Mucosa of stomach (tissue), 1 donor: ENCODE measurements at regions not wholly inside any gene's neighbourhood (a gene's known extent, or its start where the extent isn't known, plus 50 kb on each side); places are given as distances from the start of the nearest gene placed in this dataset.

Experiments
- H3K27me3 ChIP-seq: one replicate; pipeline ENCODE4 v1.7.0; 2013; ENCODE audit warnings: mild to moderate bottlenecking, low read length; ENCODE audit not compliant: control insufficient read depth, insufficient read depth
- H3K36me3 ChIP-seq: one replicate; pipeline ENCODE4 v1.7.0; 2013; ENCODE audit warnings: low read length; ENCODE audit not compliant: control insufficient read depth, insufficient read depth
- H3K4me1 ChIP-seq: one replicate; pipeline ENCODE4 v1.7.0; 2013; ENCODE audit warnings: mild to moderate bottlenecking, low read length; ENCODE audit not compliant: control insufficient read depth, insufficient read depth
- H3K4me3 ChIP-seq: one replicate; pipeline ENCODE4 v1.7.0; 2013; ENCODE audit warnings: low read length
- H3K9ac ChIP-seq: one replicate; pipeline ENCODE4 v1.7.0; 2013; ENCODE audit warnings: mild to moderate bottlenecking, low read length, moderate library complexity
- H3K9me3 ChIP-seq: one replicate; pipeline ENCODE4 v1.7.0; 2013; ENCODE audit warnings: mild to moderate bottlenecking, low read length, moderate library complexity; ENCODE audit not compliant: control insufficient read depth
- donor health status: Pancreatic carcinoma.

DNA sequence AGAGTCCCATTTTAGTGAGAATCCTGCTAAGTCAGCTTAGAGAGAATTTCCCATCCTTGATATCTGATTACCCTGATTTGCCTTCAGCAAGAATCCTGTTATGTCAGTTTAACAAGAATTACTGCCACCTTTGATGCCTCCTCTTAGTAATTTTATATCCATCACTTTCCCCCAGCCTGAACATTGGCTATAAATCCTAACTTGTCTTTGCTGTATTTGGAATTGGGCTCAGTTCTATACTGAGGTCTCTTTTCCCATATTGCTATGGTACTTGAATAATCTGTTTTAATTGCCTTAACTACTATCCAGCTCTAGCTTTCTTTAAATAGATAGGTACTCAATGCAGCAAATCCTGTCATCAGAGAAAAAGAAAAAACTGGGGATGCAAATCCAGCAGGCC, 842.0 kb upstream of the ADAMTS5 start:
- Histone ChIP-seq H3K36me3 (no peaks in the 10 kb centered on the region), H3K9ac (no peak overlapping the region), H3K4me1 (no peaks in the 10 kb centered on the region), H3K4me3 (no peak overlapping the region), H3K27me3 (no peaks in the 10 kb centered on the region), H3K9me3 (no peaks in the 10 kb centered on the region)

DNA sequence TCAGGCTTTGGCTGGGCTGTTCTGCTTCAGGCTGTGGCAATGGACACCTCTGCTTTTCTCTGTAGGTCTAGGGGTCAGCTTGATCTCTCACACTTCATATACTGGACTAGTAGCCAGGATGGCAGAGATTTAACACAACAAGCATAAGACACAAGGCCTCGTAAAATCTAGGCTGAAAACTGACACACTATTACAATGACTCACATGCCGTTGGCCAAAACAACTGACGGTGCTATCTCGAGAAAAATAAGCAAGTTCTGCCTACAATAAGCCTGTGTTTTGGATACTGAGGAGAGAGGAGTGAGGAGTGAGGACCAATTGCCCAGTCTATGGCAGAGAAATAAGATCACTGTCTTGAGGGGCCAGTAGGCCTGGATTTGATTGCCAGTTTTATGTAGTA, 840.7 kb upstream of the ADAMTS5 start:
- Histone ChIP-seq H3K9me3 (no peaks in the 10 kb centered on the region), H3K27me3 (no peaks in the 10 kb centered on the region), H3K36me3 (no peaks in the 10 kb centered on the region), H3K4me3 (no peak overlapping the region), H3K4me1 (no peaks in the 10 kb centered on the region), H3K9ac (no peak overlapping the region)

DNA sequence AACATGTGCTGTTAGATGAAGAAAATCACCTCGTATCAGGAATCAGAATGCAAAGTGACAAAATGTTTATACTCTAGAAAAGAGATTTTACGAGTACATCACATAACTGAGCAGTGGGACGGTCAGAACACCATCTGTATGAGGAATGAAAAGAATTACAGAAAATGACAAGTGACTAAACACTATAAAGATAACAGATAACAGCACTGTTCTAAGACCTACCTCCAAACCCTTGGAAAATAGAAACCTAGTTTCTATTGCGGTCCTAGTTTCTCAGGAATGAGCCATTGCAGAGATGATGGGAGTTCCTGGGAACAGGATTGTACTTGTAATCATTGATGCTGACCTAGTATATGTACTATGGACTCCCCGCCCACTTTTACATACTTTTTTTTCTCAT, 839.4 kb upstream of the ADAMTS5 start:
- no peak overlapping the region for H3K9ac ChIP-seq
- H3K9me3 ChIP-seq, result no peaks in the 10 kb centered on the region
- no peaks in the 10 kb centered on the region for H3K27me3 ChIP-seq
- no peaks in the 10 kb centered on the region for H3K36me3 ChIP-seq
- H3K4me3 ChIP-seq, result no peak overlapping the region
- no peaks in the 10 kb centered on the region for H3K4me1 ChIP-seq

DNA sequence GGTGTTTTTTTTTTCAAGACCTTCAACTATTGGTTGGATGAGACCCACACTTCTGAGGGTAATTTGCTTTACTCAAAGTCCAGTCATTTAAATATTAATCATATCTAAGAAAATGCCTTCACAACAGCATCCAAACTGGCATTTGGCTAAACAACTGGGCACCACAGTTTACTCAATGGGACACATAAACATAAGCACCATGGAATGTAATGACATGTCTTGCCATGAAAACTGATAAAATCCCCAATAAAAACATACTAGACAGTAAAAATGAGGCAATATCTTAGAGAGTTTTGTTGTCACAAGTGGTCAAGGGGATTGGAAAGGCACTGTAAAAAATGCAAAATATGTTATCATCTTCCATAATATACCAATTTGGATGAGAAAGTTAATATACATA, 838.8 kb upstream of the ADAMTS5 start:
- Histone ChIP-seq H3K4me1 (no peaks in the 10 kb centered on the region), H3K4me3 (no peak overlapping the region), H3K9ac (no peak overlapping the region), H3K36me3 (no peaks in the 10 kb centered on the region), H3K9me3 (no peaks in the 10 kb centered on the region), H3K27me3 (no peaks in the 10 kb centered on the region)

DNA sequence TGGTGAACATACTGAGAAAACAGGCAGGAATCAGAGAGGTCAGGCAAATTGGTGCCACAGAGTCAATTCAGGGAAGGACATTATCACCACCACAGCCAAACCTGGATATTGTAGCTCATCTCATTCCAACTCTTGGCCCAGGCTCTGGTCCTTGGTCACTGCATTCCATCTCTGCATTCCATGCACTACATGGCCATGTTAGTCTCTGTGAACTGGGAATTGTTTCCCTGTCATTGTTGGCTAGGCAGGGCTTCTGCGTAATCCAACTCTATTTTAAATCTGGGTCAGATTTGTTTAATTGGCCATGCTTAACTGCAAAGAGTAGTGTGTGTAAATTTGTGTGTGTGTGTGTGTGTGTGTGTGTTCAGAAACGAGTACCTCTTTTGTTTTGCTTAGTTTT, 837.6 kb upstream of the ADAMTS5 start:
- Histone ChIP-seq H3K9ac (no peak overlapping the region), H3K4me1 (no peaks in the 10 kb centered on the region), H3K9me3 (no peaks in the 10 kb centered on the region), H3K4me3 (no peak overlapping the region), H3K36me3 (no peaks in the 10 kb centered on the region), H3K27me3 (no peaks in the 10 kb centered on the region)

DNA sequence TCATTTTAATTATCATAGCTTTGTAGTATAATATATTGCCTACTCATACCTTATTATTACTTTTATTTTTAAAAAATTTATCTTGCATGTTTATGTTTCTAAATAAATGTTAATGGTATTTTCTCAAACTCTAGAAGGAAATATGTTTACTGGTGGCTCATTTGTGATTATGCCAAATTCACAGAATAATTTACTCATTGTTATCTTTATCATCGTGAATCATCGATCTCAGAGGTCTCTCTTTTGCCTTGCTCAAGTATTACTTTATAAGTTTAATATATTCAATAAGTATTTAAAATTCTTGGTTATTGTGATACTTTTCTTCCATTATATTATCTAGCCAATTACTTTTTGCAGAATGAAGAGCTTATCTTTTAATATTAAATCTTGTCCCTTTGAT, 836.7 kb upstream of the ADAMTS5 start:
- no peaks in the 10 kb centered on the region for H3K27me3 ChIP-seq
- H3K9me3 ChIP-seq, result no peaks in the 10 kb centered on the region
- H3K4me3 ChIP-seq, result no peak overlapping the region
- no peak overlapping the region for H3K9ac ChIP-seq
- H3K36me3 ChIP-seq, result no peaks in the 10 kb centered on the region
- no peaks in the 10 kb centered on the region for H3K4me1 ChIP-seq

DNA sequence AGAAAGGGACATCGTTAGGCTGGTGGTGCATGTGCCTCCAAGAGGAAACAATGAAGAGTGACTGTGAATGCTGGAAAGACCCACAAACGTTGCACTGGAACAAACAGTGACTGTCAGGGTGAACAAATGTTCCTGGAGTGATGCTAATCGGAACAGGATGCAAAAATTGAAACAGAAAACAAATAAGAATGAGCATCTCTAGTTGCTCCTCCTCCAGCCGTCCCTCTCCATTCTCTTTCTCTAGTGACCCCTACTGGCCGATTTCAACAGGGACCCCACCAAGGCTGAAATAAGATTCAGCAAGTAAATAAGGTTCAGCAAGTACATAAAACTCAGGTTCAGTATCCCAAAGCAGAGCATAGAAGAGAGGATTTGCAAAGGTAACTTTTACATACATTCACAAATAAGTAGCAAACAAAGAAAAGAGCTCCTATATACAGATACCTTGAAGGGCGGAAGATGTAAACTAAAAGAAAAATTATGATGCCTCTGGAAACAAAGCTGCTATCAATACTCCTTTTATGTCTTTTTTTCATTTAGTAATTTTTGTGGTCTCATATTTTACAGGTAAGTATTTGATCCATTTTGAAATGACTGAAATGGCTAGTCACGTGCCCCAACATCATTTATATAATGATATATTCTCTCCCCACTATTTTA, 836.1 kb upstream of the ADAMTS5 start:
- Histone ChIP-seq H3K36me3 (no peaks in the 10 kb centered on the region), H3K9ac (no peak overlapping the region), H3K27me3 (no peaks in the 10 kb centered on the region), H3K9me3 (no peaks in the 10 kb centered on the region), H3K4me3 (no peak overlapping the region), H3K4me1 (no peaks in the 10 kb centered on the region)

DNA sequence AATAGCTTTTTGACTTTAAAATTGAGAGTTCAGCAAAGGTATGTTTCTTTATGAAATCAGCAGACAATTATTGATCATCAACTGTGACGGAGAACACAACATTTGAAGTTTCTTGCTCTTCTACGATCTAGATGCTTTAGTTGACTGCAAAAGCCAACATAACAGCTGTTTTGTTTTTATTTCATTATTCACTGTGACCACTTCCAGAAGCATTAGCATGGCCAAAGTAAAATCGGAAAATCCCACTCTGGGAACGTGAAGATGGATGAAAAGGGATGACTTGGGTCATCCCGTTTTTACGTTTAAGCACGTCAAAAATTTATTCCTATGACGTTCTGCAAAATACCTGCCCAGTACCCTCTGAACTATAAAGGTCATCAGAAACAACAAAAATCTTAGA, 833.0 kb upstream of the ADAMTS5 start:
- H3K4me1 ChIP-seq, result no peaks in the 10 kb centered on the region
- no peaks in the 10 kb centered on the region for H3K36me3 ChIP-seq
- no peaks in the 10 kb centered on the region for H3K27me3 ChIP-seq
- H3K9me3 ChIP-seq, result no peaks in the 10 kb centered on the region
- no peak overlapping the region for H3K4me3 ChIP-seq
- H3K9ac ChIP-seq, result no peak overlapping the region

DNA sequence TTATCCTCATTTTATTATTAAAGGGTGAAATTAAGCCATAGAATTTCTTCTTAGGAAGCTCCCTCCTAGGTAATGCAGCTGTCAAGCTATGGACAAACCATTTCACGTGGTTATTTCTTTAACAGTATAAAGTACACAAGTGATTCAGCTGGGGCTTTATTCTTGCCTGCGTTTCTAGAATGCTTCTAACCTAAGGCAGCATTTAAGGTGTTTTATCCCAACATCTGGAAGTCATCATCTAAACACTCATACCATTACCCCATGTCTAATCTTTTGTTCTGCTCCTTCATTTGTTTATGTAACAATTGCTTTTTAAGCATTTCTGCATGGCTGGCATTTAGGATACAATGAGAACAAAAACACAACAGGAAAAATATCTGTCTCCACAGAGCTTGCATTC, 829.2 kb upstream of the ADAMTS5 start:
- H3K4me1 ChIP-seq, result no peaks in the 10 kb centered on the region
- no peaks in the 10 kb centered on the region for H3K9me3 ChIP-seq
- no peak overlapping the region for H3K9ac ChIP-seq
- H3K27me3 ChIP-seq, result no peaks in the 10 kb centered on the region
- no peak overlapping the region for H3K4me3 ChIP-seq
- H3K36me3 ChIP-seq, result no peaks in the 10 kb centered on the region

DNA sequence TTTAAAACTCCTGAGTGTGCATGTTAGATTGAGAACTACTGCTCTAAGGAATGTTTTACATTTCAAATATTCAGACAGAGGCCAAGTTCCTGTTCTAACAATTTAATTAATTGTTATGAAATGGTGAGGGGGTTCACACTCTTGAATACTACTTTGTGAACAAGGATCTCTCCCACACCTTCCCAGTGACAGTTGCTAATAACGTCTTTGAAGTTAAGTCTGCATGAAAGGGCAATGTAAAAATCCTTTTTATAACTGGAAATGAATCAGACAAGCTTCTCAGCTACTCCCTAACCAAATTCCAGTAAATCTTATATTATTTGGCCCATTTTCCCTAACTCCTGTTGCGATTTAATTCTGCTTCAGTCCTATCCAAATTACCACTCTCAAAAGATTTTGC, 828.5 kb upstream of the ADAMTS5 start:
- Histone ChIP-seq H3K9me3 (no peaks in the 10 kb centered on the region), H3K36me3 (no peaks in the 10 kb centered on the region), H3K4me3 (no peak overlapping the region), H3K9ac (no peak overlapping the region), H3K27me3 (no peaks in the 10 kb centered on the region), H3K4me1 (no peaks in the 10 kb centered on the region)

DNA sequence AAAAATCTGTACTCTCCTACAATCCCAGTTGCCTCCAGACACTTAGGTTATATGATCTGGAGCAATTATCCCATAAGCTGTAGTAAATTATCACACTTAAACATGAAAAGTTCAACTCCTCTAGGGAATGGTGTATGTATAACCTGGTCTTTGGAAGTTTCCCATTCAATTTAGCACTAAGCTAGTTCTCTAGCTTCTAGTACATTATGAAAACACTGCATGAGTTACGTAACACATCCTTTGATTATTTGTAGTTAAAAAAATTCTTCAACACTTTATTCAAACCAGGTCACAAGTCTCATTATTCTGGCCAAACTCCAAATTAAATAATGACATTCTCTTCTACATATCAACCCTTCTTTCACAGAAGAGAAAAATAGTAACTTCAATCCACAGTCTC, 827.0 kb upstream of the ADAMTS5 start:
- Histone ChIP-seq H3K9me3 (no peaks in the 10 kb centered on the region), H3K36me3 (no peaks in the 10 kb centered on the region), H3K4me1 (no peaks in the 10 kb centered on the region), H3K27me3 (no peaks in the 10 kb centered on the region), H3K4me3 (no peak overlapping the region), H3K9ac (no peak overlapping the region)

DNA sequence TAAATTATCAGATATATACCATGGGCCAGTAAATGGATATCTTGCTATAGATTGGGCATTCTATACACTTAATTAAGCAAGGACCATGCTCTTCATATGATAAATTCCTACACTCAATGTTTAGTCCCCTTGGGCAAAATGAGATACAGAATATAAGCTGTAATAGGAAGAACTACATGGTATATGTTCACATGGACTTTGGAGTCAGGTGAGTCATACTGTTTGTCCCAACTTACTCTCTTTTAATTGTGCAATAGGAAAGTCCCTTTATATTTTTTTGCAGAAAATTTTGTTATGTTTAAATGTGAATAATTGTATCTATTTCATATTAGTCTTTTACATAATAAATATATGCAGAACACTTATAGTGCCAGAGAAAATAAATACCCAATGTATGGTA, 820.2 kb upstream of the ADAMTS5 start:
- no peak overlapping the region for H3K4me3 ChIP-seq
- no peaks in the 10 kb centered on the region for H3K9me3 ChIP-seq
- H3K4me1 ChIP-seq, result no peaks in the 10 kb centered on the region
- no peak overlapping the region for H3K9ac ChIP-seq
- no peaks in the 10 kb centered on the region for H3K36me3 ChIP-seq
- no peaks in the 10 kb centered on the region for H3K27me3 ChIP-seq

DNA sequence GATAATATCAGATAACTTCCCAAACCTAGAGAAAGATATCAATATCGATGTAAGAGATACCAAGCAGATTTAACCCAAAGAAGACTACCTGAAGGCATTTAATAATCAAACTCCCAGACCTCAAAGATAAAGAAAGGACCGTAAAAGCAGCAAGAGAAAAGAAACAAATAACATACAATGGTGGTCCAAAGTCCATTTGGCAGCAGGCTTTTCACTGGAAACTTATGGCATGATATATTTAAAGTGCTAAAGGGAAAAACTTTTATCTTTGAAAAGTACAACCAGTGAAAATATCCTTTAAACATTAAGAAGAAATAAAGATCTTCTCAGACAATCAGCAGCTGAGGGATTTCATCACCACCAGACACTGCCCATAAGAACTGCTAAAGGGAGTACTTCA, 812.7 kb upstream of the ADAMTS5 start:
- Histone ChIP-seq H3K36me3 (peaks cover 4% of the 10 kb centered on the region), H3K4me3 (no peak overlapping the region), H3K4me1 (peaks cover 9% of the 10 kb centered on the region), H3K9me3 (no peaks in the 10 kb centered on the region), H3K27me3 (no peaks in the 10 kb centered on the region), H3K9ac (no peak overlapping the region)
